GM18951 (cell line): ENCODE measurements at regions not wholly inside any gene's neighbourhood (a gene's known extent, or its start where the extent isn't known, plus 50 kb on each side); places are given as distances from the start of the nearest gene placed in this dataset.

Experiments used
- POLR2A ChIP-seq: IDR thresholded peaks from 4 replicates; pipeline ENCODE4 v1.6.1; 2011; ENCODE audit warnings: mild to moderate bottlenecking; ENCODE audit not compliant: insufficient read length, insufficient read depth; ENCODE audit errors: extremely low read depth
- in situ Hi-C: fragments of 300-500 bp; cut with MboI; formaldehyde crosslinking; loops from one replicate; pipeline ENCODE4 v1.12.0; 2022; ENCODE audit warnings: low sequenced_read_pairs, mixed read lengths, inconsistent platforms; ENCODE audit not compliant: unreplicated experiment

- TF ChIP-seq POLR2A: no peak
- in situ Hi-C loops: no loop called here
Measured at GRCh38 chr1:29539971-29540370, 303.6 kb downstream of the PTPRU start.

- in situ Hi-C loops: no loop called here
- no peak for TF ChIP-seq POLR2A
Measured at GRCh38 chr1:29538586-29538985, 302.3 kb downstream of the PTPRU start.

- TF ChIP-seq POLR2A: no peak
- in situ Hi-C loops: no loop called here
Measured at GRCh38 chr1:29532751-29533150, 296.4 kb downstream of the PTPRU start.

- in situ Hi-C loops: no loop called here
- TF ChIP-seq POLR2A: no peak
Measured at GRCh38 chr1:29532285-29532684, 296.0 kb downstream of the PTPRU start.

GRCh38 chr1:29531596-29531995, 295.3 kb downstream of the PTPRU start:
- in situ Hi-C loops: no loop called here
- TF ChIP-seq POLR2A: no peak

- in situ Hi-C loops: no loop called here
Measured at GRCh38 chr1:29529677-29530278, 293.5 kb downstream of the PTPRU start.

GRCh38 chr1:29527314-29528004, 291.1 kb downstream of the PTPRU start:
- in situ Hi-C loops: no loop called here
- no peak for TF ChIP-seq POLR2A

More at GRCh38 chr1:29529677-29530278, 293.5 kb downstream of the PTPRU start:
- no peak for TF ChIP-seq POLR2A

GRCh38 chr1:29525941-29526340, 289.6 kb downstream of the PTPRU start:
- in situ Hi-C loops: no loop called here

GRCh38 chr1:29524285-29525065, 288.2 kb downstream of the PTPRU start:
- in situ Hi-C loops: no loop called here
- no peak for TF ChIP-seq POLR2A

More at GRCh38 chr1:29525941-29526340, 289.6 kb downstream of the PTPRU start:
- no peak for TF ChIP-seq POLR2A

- in situ Hi-C loops: no loop called here
- no peak for TF ChIP-seq POLR2A
Measured at GRCh38 chr1:29523576-29523975, 287.3 kb downstream of the PTPRU start.

- TF ChIP-seq POLR2A: no peak
- in situ Hi-C loops: no loop called here
Measured at GRCh38 chr1:29523136-29523535, 286.8 kb downstream of the PTPRU start.

GRCh38 chr1:29521811-29522580, 285.7 kb downstream of the PTPRU start:
- in situ Hi-C loops: no loop called here
- no peak for TF ChIP-seq POLR2A

GRCh38 chr1:29521438-29521715, 285.1 kb downstream of the PTPRU start:
- in situ Hi-C loops: no loop called here
- no peak for TF ChIP-seq POLR2A
